Endometrium (tissue), 2 donors: ENCODE measurements at regions not wholly inside any gene's neighbourhood (a gene's known extent, or its start where the extent isn't known, plus 50 kb on each side); places are given as distances from the start of the nearest gene placed in this dataset.
A peak's percentile ranks its signal among the peaks of the same experiment; 100 is the strongest.
"Not testable (repeated sequence)": the region's sequence is repeated elsewhere in the genome, so short reads cannot be mapped to it uniquely, and the experiment has no call there.

Experiments used
- FAIRE-seq: peaks from 2 replicates; lab custom pipeline; 2012; peaks lifted over from hg19 to GRCh38; lab: Jason Lieb, UNC
- donor health status: control.
- donor health status: control.

GRCh38 chr14:34172550-34173368, 221.9 kb upstream of the EGLN3 start:
- FAIRE-seq = no peak

- no peak for FAIRE-seq
Observed at GRCh38 chr14:34172173-34172451, 221.2 kb upstream of the EGLN3 start.

- FAIRE-seq = no peak
Observed at GRCh38 chr14:34171431-34172172, 220.7 kb upstream of the EGLN3 start.

GRCh38 chr14:34170882-34171281, 220.0 kb upstream of the EGLN3 start:
- no peak for FAIRE-seq

- FAIRE-seq = no peak
Observed at GRCh38 chr14:34169561-34169960, 218.7 kb upstream of the EGLN3 start.

GRCh38 chr14:34168656-34169055, 217.8 kb upstream of the EGLN3 start:
- FAIRE-seq = no peak

GRCh38 chr14:34165847-34166350, 215.0 kb upstream of the EGLN3 start:
- FAIRE-seq = no peak

- no peak for FAIRE-seq
Observed at GRCh38 chr14:34164162-34164864, 213.4 kb upstream of the EGLN3 start.

- no peak for FAIRE-seq
Observed at GRCh38 chr14:34161351-34162082, 210.6 kb upstream of the EGLN3 start.

- no peak for FAIRE-seq
Observed at GRCh38 chr14:34160619-34161018, 209.7 kb upstream of the EGLN3 start.

GRCh38 chr14:34157651-34158050, 206.8 kb upstream of the EGLN3 start:
- FAIRE-seq = no peak

GRCh38 chr14:34147461-34147860, 196.6 kb upstream of the EGLN3 start:
- no peak for FAIRE-seq

GRCh38 chr14:34140127-34140526, 189.3 kb upstream of the EGLN3 start:
- not testable (repeated sequence) for FAIRE-seq

- peak; percentile 59 for FAIRE-seq
Observed at GRCh38 chr14:34139160-34140121, 188.6 kb upstream of the EGLN3 start.

GRCh38 chr14:34138175-34138574, 187.3 kb upstream of the EGLN3 start:
- FAIRE-seq = no peak

- no peak for FAIRE-seq
Observed at GRCh38 chr14:34137001-34137745, 186.3 kb upstream of the EGLN3 start.

GRCh38 chr14:34135492-34135891, 184.6 kb upstream of the EGLN3 start:
- no peak for FAIRE-seq

GRCh38 chr14:34134484-34134883, 183.6 kb upstream of the EGLN3 start:
- no peak for FAIRE-seq

- no peak for FAIRE-seq
Observed at GRCh38 chr14:34129927-34130552, 179.2 kb upstream of the EGLN3 start.

- no peak for FAIRE-seq
Observed at GRCh38 chr14:34128665-34129064, 177.8 kb upstream of the EGLN3 start.
